Uterus (tissue), 3 donors: ENCODE measurements at regions not wholly inside any gene's neighbourhood (a gene's known extent, or its start where the extent isn't known, plus 50 kb on each side); places are given as distances from the start of the nearest gene placed in this dataset.

Source experiments
- DNase-seq, 2 donors: peaks; one replicate each; pipeline ENCODE4 v3.0.0-alpha.2; 2019 to 2020
- H3K27ac ChIP-seq, 2 donors: fragments of 200-600 bp; sonication (generic); 1 replicate in 1 of 2; 2 replicates in 1 of 2; pipeline ENCODE4 v1.5.1; 2016 to 2018
- H3K27me3 ChIP-seq, 2 donors: fragments of 200-600 bp; sonication (generic); one replicate each; pipeline ENCODE4 v1.5.1; 2018 to 2019; ENCODE audit warnings: control low read depth in 1 of 2
- H3K36me3 ChIP-seq, 2 donors: fragments of 200-600 bp; sonication (generic); one replicate each; pipeline ENCODE4 v1.5.1; 2019; ENCODE audit warnings: control low read depth in 1 of 2
- H3K4me1 ChIP-seq, 2 donors: fragments of 200-600 bp; sonication (generic); one replicate each; pipeline ENCODE4 v1.5.1; 2018 to 2019; ENCODE audit warnings: control low read depth in 1 of 2
- H3K4me3 ChIP-seq, 2 donors: fragments of 200-600 bp; sonication (generic); 1 replicate in 1 of 2; 2 replicates in 1 of 2; pipeline ENCODE4 v1.5.1; 2018 to 2019; ENCODE audit warnings: mild to moderate bottlenecking in 1 of 2
- H3K9me3 ChIP-seq, 2 donors: fragments of 200-600 bp; sonication (generic); one replicate each; pipeline ENCODE4 v1.5.1; 2019; ENCODE audit warnings: control low read depth in 1 of 2
- POLR2A ChIP-seq, 2 donors: fragments of 450-650 bp; IDR thresholded peaks; one replicate each; pipeline ENCODE4 v1.6.1; 2016; ENCODE audit warnings: antibody characterized with exemption in 2 of 2, mild to moderate bottlenecking in 1 of 2, moderate library complexity in 1 of 2
- intact Hi-C: fragments of 100-400 bp; cut with DNase I; formaldehyde crosslinking; loops from one replicate; pipeline ENCODE4 v1.15.1; 2023; ENCODE audit warnings: low total_unique reads
- TF ChIP-seq, protein P1 (sequence below), 4 experiments: fragments of 200-600 bp in 2 of 4; fragments of 450-650 bp in 2 of 4; sonication (generic) in 2 of 4; IDR thresholded peaks; one replicate each; pipeline ENCODE4 v1.5.1; 2016 to 2019; ENCODE audit warnings: antibody characterized with exemption in 4 of 4, mild to moderate bottlenecking in 2 of 4, moderate library complexity in 1 of 4
- donor health status: DM: yes; HTN: yes; CAD: no.

DNA sequence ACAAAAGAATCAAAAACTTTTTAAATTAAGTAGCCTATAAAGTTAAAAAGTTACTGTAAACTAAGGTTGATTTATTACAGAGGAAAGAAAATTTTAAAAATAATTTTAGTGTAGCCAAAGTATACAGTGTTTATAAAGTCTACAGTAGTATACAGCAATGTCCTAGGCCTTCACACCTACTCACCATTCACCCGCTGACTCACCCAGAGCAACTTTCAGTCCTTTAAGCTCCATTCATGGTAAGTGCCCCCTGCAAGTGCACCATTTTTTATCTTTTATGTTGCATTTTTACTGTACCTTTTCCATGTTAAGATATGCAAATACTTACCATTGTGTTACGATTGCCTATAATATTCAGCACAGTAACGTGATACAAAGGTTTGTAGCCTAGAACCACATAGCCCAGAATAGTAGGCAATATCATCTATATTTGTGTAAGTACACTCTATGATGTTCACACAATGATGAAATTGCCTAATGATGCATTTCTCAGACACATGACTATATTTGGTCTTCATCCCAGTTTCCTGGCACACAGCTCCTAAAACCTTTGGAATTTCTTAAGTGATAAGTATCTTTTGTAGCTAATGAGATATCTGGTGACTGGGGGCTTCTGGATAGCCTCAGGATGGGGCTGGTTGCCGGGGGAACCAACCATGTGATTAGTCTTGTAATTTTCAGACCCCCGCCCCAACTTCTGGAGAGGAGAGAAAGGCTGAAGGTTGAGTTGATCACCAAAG, 111.0 kb downstream of the MRPL14 start:
- no peaks in the 10 kb centered on the region for H3K27me3 ChIP-seq
- TF ChIP-seq POLR2A (IDR thresholded peaks at IDR 0.05) = no peak
- TF ChIP-seq, protein P1, sequence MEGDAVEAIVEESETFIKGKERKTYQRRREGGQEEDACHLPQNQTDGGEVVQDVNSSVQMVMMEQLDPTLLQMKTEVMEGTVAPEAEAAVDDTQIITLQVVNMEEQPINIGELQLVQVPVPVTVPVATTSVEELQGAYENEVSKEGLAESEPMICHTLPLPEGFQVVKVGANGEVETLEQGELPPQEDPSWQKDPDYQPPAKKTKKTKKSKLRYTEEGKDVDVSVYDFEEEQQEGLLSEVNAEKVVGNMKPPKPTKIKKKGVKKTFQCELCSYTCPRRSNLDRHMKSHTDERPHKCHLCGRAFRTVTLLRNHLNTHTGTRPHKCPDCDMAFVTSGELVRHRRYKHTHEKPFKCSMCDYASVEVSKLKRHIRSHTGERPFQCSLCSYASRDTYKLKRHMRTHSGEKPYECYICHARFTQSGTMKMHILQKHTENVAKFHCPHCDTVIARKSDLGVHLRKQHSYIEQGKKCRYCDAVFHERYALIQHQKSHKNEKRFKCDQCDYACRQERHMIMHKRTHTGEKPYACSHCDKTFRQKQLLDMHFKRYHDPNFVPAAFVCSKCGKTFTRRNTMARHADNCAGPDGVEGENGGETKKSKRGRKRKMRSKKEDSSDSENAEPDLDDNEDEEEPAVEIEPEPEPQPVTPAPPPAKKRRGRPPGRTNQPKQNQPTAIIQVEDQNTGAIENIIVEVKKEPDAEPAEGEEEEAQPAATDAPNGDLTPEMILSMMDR (IDR thresholded peaks at IDR 0.05) = no peak
- intact Hi-C loops = no loop called here
- no peaks in the 10 kb centered on the region for H3K36me3 ChIP-seq
- H3K4me3 ChIP-seq = no peak overlapping the region
- peaks cover 0 to 2% of the 10 kb centered on the region in 2 donors for H3K4me1 ChIP-seq
- peak overlapping the region; percentile 16 to 55 for H3K27ac ChIP-seq
- no peaks in the 10 kb centered on the region for H3K9me3 ChIP-seq
- DNase-seq = peak in 1 of 2 donors; percentile 16

DNA sequence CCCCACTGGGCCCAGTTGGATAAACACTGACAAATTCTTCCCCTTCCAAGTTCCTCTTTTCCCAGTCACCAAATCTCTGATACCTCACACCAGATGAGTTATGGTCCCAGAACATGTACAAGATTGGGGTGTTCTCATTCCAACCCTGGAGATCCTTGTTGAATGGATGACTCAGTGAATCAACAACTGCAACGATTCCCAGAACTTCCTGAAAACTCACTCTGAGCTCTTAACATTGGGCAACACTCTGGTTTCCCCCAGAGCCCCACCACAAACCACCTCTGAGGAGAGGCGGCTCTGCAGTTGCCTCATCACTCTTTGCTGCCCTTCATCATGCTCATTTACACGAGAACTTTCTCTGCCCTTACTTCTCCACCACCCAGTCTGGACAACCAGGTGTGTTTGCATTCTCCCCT, 115.2 kb downstream of the MRPL14 start:
- peak in 1 of 2 donors; percentile 10 for DNase-seq
- intact Hi-C loops = loop anchor here (5.0 kb wide), 1 partner anchor 1520 kb away; no protein-coding TSS in a partner anchor
- H3K4me1 ChIP-seq = no peaks in the 10 kb centered on the region
- H3K4me3 ChIP-seq = no peak overlapping the region
- no peaks in the 10 kb centered on the region for H3K36me3 ChIP-seq
- H3K27ac ChIP-seq = peak overlapping the region in 1 of 2 donors; percentile 37
- no peaks in the 10 kb centered on the region for H3K9me3 ChIP-seq
- no peaks in the 10 kb centered on the region for H3K27me3 ChIP-seq
- TF ChIP-seq, protein P1 (IDR thresholded peaks at IDR 0.05) = no peak
- no peak for TF ChIP-seq POLR2A (IDR thresholded peaks at IDR 0.05)

DNA sequence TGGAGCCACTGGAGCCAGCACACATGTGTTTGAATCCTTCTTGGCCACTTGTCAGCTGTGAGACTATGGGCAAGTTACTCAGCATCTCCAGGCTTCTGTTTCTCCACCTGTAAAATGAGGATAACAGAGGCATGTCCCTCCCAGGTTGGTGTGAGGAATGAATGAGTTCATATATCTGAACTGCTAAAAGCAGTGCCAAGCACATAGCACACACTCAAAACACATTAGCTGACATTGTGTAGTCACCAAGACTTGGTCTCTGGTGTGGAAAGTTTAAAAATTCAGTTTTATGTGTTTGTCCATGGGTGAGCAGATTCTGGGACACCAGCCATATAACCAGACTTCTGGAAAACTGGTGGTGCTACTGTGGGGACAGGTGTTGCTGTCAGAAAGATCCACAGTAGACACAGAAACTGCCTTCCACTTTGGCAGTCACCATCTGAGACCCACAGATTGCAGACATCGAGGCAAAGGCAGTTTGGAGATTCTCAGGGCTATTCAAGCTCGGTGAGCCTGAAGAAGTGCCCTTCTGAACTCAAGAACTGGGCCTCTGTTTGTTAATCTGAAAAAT, 115.8 kb downstream of the MRPL14 start:
- Histone ChIP-seq H3K4me3 (no peak overlapping the region), H3K27ac (peak overlapping the region in 1 of 2 donors; percentile 53), H3K4me1 (no peaks in the 10 kb centered on the region), H3K27me3 (no peaks in the 10 kb centered on the region), H3K36me3 (no peaks in the 10 kb centered on the region), H3K9me3 (no peaks in the 10 kb centered on the region)
- intact Hi-C loops = loop anchor here (5.0 kb wide), 1 partner anchor 1519 kb away; no protein-coding TSS in a partner anchor
- no peak for TF ChIP-seq POLR2A (IDR thresholded peaks at IDR 0.05)
- TF ChIP-seq, protein P1 (IDR thresholded peaks at IDR 0.05) = no peak
- no peak for DNase-seq

DNA sequence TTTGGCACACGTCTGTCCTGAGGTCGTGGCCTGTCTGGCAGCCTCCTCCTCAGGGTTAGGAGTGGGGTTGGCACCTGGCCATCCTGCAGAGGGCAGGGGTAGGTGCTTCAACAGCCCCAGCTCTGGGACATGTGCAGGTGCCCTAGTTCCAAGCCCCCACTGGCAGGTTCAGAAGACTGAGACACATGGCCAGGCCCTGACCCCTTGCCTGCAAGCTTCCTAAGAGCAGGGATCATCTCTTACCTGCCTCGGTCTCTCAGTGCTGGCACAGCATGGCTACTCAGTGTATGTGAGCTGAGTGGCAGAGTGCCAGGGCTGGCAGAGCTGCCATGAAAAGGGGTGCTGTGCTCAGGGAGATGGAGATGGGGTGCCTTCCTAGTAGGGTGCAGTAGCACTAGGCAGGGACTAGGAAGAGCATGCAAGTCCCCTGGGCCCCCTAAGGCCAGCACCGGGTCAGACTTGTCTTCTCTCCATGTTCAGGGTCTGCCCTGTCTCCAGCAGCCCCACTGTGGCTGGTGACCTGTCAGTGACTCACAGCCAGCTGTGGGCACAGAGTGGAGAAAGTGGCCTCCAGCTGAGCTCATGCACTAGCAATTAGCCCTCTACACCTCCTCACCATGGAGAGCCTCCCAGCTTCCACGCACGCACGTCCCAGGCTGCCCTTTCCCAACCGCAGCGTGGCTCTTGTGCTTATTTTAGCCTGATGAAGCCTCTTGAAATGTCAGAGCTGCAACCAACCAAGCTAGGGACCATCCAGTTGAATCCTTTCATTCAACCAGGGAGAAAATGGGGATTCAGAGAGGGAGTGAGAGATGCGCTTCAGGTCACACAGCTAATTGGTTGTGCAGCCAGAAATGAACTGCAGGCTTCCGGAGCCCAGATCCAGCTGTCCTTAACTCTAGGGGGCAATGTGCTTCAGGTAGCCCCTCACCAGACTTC, 116.6 kb downstream of the MRPL14 start:
- no peak for TF ChIP-seq POLR2A (IDR thresholded peaks at IDR 0.05)
- TF ChIP-seq, protein P1 (IDR thresholded peaks at IDR 0.05) = no peak
- H3K27me3 ChIP-seq = no peaks in the 10 kb centered on the region
- H3K9me3 ChIP-seq = no peaks in the 10 kb centered on the region
- no peaks in the 10 kb centered on the region for H3K4me1 ChIP-seq
- intact Hi-C loops = loop anchor here (5.0 kb wide), 1 partner anchor 1518 kb away; no protein-coding TSS in a partner anchor
- no peaks in the 10 kb centered on the region for H3K36me3 ChIP-seq
- no peak overlapping the region for H3K4me3 ChIP-seq
- peak overlapping the region in 1 of 2 donors; percentile 53 for H3K27ac ChIP-seq
- peak in 1 of 2 donors; percentile 19 for DNase-seq
